ENCODE measurements at regions not wholly inside any gene's neighbourhood (a gene's known extent, or its start where the extent isn't known, plus 50 kb on each side); places are given as distances from the start of the nearest gene placed in this dataset.

- H3F3A ChIP-seq (ENCODE audit: insufficient read depth, low read length), result peaks cover 7% of the 10 kb centered on the region; the same call in 1 of the 2 replicates
- TF ChIP-seq EZH2 (IDR thresholded peaks at IDR 0.05; ENCODE audit: borderline replicate concordance, low read length), result no peak
- peaks cover 63% of the 10 kb centered on the region for H3K4me1 ChIP-seq (ENCODE audit: insufficient read depth, low read length, severe bottlenecking)
Measured at GRCh38 chr2:136210455-136210805, 92.5 kb upstream of the CXCR4 start.

GRCh38 chr2:136209561-136210454, 91.9 kb upstream of the CXCR4 start:
- Histone ChIP-seq H2AFZ (ENCODE audit: low read length) (no peak overlapping the region), H4K20me1 (ENCODE audit: insufficient read depth, low read length) (no peaks in the 10 kb centered on the region), H3K4me3 (ENCODE audit: low read depth, low read length, poor library complexity, severe bottlenecking) (no peak overlapping the region), H3F3A (ENCODE audit: insufficient read depth, low read length) (peaks cover 7% of the 10 kb centered on the region; the same call in 1 of the 2 replicates), H3K27ac (ENCODE audit: low read depth, low read length, poor library complexity, severe bottlenecking) (no peak overlapping the region), H3K4me1 (ENCODE audit: insufficient read depth, low read length, severe bottlenecking) (peaks cover 68% of the 10 kb centered on the region), H3K9me2 (ENCODE audit: low read depth, low read length) (no peaks in the 10 kb centered on the region), H3K9me3 (ENCODE audit: low read length) (peaks cover 12% of the 10 kb centered on the region; the same call in 1 of the 2 replicates), H3K9ac (ENCODE audit: low read length) (no peak overlapping the region), H3K27me3 (ENCODE audit: insufficient read depth, low read length) (no peaks in the 10 kb centered on the region), H3K36me3 (ENCODE audit: insufficient read depth, low read length) (peaks cover 7% of the 10 kb centered on the region; the same call in 1 of the 2 replicates), H3K79me2 (ENCODE audit: insufficient read depth, low read length) (no peaks in the 10 kb centered on the region), H3K4me2 (ENCODE audit: low read length) (no peak overlapping the region)
- no peak for TF ChIP-seq EZH2 (IDR thresholded peaks at IDR 0.05; ENCODE audit: borderline replicate concordance, low read length)
- TF ChIP-seq CTCF (IDR thresholded peaks at IDR 0.05; ENCODE audit: low read length), result no peak

More at GRCh38 chr2:136210455-136210805, 92.5 kb upstream of the CXCR4 start:
- Histone ChIP-seq H3K9me3 (ENCODE audit: low read length) (peaks cover 12% of the 10 kb centered on the region; the same call in 1 of the 2 replicates), H3K36me3 (ENCODE audit: insufficient read depth, low read length) (peaks cover 7% of the 10 kb centered on the region; the same call in 1 of the 2 replicates), H3K79me2 (ENCODE audit: insufficient read depth, low read length) (no peaks in the 10 kb centered on the region), H3K27me3 (ENCODE audit: insufficient read depth, low read length) (no peaks in the 10 kb centered on the region), H3K9ac (ENCODE audit: low read length) (no peak overlapping the region), H3K4me3 (ENCODE audit: low read depth, low read length, poor library complexity, severe bottlenecking) (no peak overlapping the region), H2AFZ (ENCODE audit: low read length) (no peak overlapping the region), H3K9me2 (ENCODE audit: low read depth, low read length) (no peaks in the 10 kb centered on the region), H3K27ac (ENCODE audit: low read depth, low read length, poor library complexity, severe bottlenecking) (no peak overlapping the region), H3K4me2 (ENCODE audit: low read length) (no peak overlapping the region), H4K20me1 (ENCODE audit: insufficient read depth, low read length) (no peaks in the 10 kb centered on the region)

DNA sequence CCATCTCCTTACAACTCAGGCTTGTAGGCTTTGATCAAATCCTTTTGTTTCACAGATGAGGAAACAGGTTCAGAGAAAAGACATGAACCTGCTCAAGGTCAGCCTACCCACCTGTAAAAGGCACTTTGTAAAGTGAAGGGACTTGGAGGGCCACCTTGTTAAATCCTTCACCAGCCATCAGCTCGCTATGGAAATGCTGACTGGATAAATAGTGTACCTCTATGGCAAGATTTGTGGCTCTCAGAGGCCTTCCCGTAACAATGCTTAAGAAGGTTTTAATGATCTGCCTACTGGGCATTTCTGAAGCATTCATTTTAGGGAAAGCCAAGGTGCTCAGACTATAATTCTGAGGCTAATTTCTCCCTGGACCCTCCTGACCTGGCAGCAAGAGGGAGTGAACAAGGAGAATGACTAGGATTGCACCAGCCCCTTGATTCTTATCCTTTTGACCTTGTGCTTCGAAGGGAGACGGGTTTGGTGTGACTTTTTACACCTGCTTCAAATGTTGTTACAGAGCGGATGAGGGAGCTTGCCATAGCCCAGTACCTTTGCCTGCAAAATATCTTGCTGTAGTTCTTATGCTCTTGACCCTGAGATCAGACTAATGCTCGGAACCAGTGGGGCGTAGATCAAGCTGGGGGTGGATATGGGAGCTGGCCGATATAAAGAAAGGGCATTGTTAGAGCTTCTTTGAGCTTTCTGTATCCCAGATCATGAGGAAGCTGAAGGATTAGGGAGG, 90.9 kb upstream of the CXCR4 start:
- TF ChIP-seq EZH2 (IDR thresholded peaks at IDR 0.05; ENCODE audit: borderline replicate concordance, low read length) (no peak), CTCF (IDR thresholded peaks at IDR 0.05; ENCODE audit: low read length) (no peak)
- H3K4me3 ChIP-seq (ENCODE audit: low read depth, low read length, poor library complexity, severe bottlenecking), result no peak overlapping the region
- peak overlapping the region; percentile 99 for H3K27ac ChIP-seq (ENCODE audit: low read depth, low read length, poor library complexity, severe bottlenecking)
- H3K36me3 ChIP-seq (ENCODE audit: insufficient read depth, low read length), result peaks cover 7% of the 10 kb centered on the region; the same call in 1 of the 2 replicates
- H3K9me2 ChIP-seq (ENCODE audit: low read depth, low read length), result no peaks in the 10 kb centered on the region
- no peak overlapping the region for H2AFZ ChIP-seq (ENCODE audit: low read length)
- H3K9me3 ChIP-seq (ENCODE audit: low read length), result peaks cover 12% of the 10 kb centered on the region; the same call in 1 of the 2 replicates
- H3F3A ChIP-seq (ENCODE audit: insufficient read depth, low read length), result peaks cover 7% of the 10 kb centered on the region; the same call in 1 of the 2 replicates
- H3K4me1 ChIP-seq (ENCODE audit: insufficient read depth, low read length, severe bottlenecking), result peaks cover 59% of the 10 kb centered on the region
- no peaks in the 10 kb centered on the region for H4K20me1 ChIP-seq (ENCODE audit: insufficient read depth, low read length)
- no peak overlapping the region for H3K4me2 ChIP-seq (ENCODE audit: low read length)
- no peaks in the 10 kb centered on the region for H3K79me2 ChIP-seq (ENCODE audit: insufficient read depth, low read length)
- no peaks in the 10 kb centered on the region for H3K27me3 ChIP-seq (ENCODE audit: insufficient read depth, low read length)
- no peak overlapping the region for H3K9ac ChIP-seq (ENCODE audit: low read length)
